ENCODE measurements at regions not wholly inside any gene's neighbourhood (a gene's known extent, or its start where the extent isn't known, plus 50 kb on each side); places are given as distances from the start of the nearest gene placed in this dataset.
"Not testable (repeated sequence)": the region's sequence is repeated elsewhere in the genome, so short reads cannot be mapped to it uniquely, and the experiment has no call there.

DNA sequence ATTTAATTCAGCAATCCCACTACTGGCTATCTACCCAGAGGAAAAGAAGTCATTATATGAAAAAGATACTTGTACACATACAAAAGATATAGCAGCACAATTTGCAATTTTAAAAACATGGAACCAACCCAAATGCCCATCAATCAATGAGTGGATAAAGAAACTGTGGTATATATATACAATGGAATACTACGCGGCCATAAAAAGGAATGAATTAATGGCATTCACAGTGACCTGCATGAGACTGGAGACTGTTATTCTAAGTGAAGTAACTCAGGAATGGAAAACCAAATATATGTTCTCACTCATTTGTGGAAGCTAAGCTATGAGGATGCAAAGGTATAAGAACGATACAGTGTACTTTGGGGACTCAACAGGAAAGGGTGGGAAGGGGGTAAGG is 102.8 kb upstream of the KCNMA1 start:
- not testable (repeated sequence) for DNase-seq

DNA sequence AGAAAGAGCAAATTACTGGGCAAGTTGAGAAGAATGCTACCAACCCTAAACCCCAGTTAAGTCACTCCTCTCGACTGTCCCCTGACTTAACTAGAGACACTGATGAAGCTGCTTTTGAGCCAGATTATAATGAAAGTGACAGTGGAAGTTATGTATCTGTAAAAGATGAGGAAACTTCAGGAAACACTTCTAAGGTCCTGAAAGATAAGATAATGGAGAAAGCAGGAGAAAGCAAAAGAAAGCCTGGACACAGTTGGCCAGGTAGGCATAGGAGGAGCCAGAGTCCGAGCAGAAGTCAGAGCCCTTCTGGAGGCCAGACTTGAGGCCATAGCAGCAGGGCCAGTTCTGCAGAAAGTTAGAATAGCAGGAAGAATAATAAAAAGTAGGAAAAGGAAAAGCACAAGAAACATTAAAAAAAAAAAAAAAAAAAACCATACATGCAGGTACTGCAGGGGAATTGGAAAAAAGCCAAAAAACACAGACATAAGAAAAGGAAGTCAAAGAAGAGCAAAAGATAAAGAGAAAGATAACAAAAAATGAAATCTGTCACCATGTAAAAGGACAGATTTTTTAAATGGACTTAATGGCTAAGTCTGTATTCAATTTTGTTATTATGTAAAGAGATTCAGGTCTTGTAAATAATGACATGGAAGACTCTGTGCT is 101.0 kb upstream of the KCNMA1 start:
- DNase-seq = no peak

DNA sequence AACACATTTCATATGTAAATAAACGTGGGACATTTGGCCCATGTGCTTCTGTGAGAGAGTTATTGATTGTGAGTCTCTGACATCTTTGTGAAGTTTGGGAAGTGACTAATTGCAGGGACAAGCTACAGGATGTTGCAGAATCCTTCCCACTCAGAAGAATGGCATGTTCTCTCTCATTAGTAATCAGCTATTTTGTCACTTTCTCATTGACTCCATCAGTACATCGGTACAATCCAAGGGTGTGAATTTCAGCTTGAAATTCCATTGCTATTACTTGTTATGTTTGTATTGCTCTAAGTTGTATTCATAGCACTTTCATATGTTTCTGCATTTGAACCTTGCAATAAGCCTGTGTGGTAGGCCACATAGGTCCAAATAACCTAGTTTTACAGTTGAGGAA is 100.0 kb upstream of the KCNMA1 start:
- no peak for DNase-seq

GRCh38 chr10:77735136-77735535 is 97.5 kb upstream of the KCNMA1 start:
- DNase-seq = not testable (repeated sequence)

- DNase-seq = no peak
Measured at GRCh38 chr10:77732213-77733003, 94.8 kb upstream of the KCNMA1 start.

- no peak for DNase-seq
Measured at GRCh38 chr10:77727481-77727880, 89.9 kb upstream of the KCNMA1 start.

- no peak for DNase-seq
Measured at GRCh38 chr10:77726732-77727131, 89.1 kb upstream of the KCNMA1 start.

GRCh38 chr10:77726301-77726700 is 88.7 kb upstream of the KCNMA1 start:
- DNase-seq = no peak

DNA sequence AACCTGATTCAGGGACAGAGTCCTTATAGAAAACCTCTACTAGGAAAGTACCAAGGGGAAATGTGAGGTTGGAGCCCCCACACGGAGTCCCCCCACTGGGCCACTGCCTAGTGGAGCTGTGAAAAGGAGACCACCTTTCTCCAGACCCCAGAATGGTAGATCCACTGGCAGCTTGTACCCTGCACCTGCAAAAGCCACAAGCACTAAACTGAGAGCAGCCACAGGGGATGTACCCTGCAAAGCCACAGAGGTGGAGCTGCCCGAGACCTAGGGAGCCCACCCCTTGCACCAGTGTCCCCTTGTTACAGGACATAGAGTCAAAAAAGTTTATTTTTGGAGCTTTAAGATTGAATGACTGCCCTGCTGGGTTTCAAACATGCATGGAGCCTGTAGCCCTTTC is 87.2 kb upstream of the KCNMA1 start:
- no peak for DNase-seq

- DNase-seq = no peak
Measured at GRCh38 chr10:77723376-77723775, 85.8 kb upstream of the KCNMA1 start.

DNA sequence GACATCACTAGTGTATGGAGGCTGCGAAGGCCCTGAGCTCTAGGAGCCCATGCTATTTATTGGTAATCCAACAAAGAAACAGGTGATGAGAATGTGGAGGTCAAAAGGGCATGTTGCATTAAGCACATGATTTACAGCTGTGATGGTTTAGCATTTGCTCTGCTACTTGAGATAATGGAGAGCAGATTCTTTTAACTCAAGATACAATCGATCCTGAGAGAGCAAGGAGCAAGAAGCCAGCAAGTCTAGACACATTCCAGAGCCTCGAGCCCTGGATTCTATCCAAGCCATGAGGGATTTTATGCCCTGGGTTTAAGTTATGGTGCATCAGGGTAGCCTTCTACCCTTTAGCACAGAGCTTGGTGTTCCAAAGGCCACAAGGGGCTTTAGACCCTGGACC is 85.3 kb upstream of the KCNMA1 start:
- not testable (repeated sequence) for DNase-seq

DNA sequence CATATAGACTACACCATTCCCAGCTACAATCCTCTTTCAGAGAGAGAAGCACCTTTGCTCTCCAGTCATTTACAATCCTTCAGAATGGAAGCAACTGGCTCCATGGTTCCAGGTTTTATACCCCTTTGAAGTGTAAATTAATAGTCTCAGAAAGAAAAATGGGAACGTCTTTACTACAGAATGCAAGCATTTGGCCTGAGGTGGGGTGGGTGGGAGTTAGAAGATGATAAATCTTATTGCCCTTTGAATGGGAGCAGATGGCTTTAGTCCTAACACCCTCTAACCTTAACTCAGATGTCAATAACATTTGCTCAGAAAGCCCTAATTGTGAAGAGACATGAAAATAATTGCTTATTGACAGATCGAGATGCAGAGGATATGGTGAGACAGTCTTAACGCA is 84.2 kb upstream of the KCNMA1 start:
- DNase-seq = no peak

DNA sequence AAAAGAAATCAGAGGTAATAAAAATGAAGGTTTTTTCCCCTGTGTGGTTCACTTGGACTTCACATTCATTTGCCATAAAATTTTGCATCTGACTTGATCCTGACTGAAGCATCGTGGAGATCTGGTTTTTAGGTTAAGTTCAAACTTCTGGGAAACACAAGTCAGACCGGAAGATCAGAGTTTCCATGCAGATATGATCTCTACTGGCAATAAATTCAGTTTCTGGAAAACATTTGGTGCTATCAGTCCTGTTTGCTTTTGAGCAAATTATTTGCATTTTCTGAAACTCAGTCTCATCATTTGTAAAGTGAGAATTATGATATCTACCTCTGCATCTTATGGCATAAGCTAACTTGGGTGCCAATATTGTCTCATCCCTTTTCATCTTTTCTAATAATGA is 81.3 kb upstream of the KCNMA1 start:
- DNase-seq = no peak

DNA sequence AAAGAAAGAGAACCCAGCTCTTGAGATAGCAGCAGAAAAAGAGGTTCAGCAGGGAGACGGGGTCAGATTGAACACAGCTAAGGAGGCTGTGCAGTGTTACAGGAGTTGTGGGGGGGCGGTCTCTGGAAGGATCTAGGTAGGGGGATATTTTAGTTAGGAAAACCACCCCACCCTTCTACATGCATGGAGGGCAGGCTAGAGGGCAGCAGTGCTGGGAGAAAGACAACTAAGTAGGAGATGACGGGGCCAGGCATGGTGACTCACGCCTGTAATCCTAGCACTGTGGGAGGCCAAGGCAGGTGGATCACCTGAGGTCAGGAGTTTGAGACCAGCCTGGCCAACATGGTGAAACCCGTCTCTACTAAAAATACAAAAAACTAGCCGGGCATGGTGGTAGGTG is 80.7 kb upstream of the KCNMA1 start:
- not testable (repeated sequence) for DNase-seq

GRCh38 chr10:77717336-77717735 is 79.7 kb upstream of the KCNMA1 start:
- DNase-seq = no peak

- DNase-seq = no peak
Measured at GRCh38 chr10:77716458-77717317, 79.1 kb upstream of the KCNMA1 start.

DNA sequence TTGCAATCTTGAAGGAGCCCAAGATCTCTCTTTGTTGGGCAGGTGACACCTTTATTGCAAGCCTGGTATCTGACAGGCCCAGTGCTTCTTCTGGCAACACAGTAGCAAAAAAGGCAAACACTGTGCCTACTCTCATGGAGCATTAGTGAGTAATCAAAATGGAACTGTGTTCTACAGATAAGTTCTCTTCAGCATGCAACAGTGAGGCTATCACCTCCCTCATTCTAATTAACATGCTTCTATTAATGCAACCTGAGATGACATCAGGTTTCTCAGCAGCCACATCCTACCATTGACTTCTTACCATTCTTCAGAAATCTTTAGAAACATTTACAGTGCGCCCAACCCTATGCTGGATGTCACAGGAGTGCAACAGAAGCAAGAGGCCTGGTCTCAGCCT is 77.9 kb upstream of the KCNMA1 start:
- no peak for DNase-seq

GRCh38 chr10:77715088-77715487 is 77.5 kb upstream of the KCNMA1 start:
- no peak for DNase-seq

- DNase-seq = no peak
Measured at GRCh38 chr10:77713521-77714280, 76.1 kb upstream of the KCNMA1 start.

DNA sequence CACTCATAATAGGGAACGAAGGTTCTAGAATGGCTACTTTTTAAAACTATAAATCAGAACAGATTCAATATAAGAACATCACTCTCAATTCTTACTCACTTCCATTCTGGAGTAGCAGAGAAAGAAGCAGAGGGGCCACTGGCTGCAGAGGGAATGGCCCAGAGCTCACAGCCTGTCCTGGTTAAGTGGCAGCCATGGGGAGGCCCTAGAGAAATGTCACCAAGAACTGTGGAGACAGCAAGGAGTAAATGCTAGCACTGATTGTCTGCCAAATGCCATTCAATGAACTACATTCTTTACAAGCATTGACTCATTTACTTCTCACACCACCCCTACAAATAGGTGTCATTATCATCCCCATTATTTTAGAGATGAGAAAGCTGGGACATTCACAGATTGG is 74.6 kb upstream of the KCNMA1 start:
- no peak for DNase-seq

DNA sequence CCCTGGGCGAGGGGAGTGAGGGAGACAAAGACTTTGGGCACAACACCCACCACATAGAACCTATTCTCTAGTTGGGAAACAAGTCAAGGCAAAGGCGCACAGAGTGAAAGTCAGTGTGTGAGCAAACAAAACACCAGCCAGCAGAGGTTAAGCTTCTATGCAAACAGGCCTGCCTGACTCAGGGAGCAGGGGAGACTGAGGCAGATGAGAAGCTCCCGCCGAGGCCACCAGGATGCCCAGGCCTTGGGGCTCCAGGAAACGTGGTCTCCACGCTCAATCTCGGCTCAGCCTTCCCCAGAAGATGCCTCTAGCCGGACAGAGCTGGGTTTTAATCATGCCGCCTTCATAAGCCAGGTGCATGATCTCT is 74.1 kb upstream of the KCNMA1 start:
- no peak for DNase-seq

DNA sequence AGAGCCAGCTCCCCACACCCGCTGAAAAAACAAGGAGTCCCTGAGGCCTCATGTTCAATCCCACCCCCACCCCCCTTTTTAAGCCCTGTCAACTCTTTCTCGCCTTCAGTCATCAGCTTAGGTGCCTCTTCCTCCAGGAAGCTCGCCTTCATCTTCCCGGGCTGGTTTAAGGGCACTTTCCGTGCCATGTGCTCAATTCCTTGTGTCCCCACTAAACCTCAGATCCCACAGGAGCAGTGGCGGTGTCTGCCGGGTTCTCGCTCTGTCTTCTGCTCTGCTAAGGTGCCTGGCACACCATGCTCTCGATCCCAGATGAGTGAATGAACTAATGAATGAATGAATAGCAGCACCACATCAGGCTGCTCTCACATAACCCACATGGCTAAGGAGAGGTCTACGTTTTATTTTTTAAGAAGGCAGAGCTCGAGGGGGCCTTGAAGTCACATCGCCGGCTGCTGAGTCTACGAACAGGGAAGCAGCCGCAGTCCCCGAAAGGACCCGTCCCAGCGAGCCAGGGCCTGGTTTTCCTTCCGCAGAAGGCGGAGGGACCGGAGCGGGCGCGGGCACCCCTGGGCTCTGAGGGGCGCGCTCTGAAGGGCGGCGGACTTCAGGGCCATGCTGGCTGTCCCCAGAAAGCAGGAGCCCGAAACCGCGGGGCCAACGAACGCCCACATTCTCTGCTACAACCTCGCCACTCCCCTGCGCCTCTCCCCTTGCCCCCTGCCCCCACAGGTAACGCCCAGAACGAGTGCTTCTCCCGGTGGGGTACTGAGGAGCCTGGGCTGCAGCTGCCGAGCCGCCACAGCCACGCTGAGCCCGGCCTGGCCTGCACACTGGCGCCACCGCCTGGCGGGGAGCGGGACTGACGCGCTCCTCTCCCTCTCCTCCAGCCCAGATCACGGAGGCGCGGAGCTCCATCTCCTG is 73.4 kb upstream of the KCNMA1 start:
- peak; percentile 55 for DNase-seq
